Hepatocyte (in vitro differentiated cells): ENCODE measurements at regions not wholly inside any gene's neighbourhood (a gene's known extent, or its start where the extent isn't known, plus 50 kb on each side); places are given as distances from the start of the nearest gene placed in this dataset.

ENCODE experiments used
- DNase-seq: peaks from one replicate; pipeline ENCODE4 v3.0.0-alpha.2; 2016; ENCODE audit warnings: low spot score
- H2AFZ ChIP-seq: fragments of 200-600 bp; sonication (generic); 2 replicates; pipeline ENCODE4 v1.6.0; 2016; ENCODE audit warnings: antibody characterized with exemption, mild to moderate bottlenecking
- H3K27ac ChIP-seq: fragments of 200-600 bp; sonication (generic); 2 replicates; pipeline ENCODE4 v1.5.1; 2016; ENCODE audit warnings: mild to moderate bottlenecking
- H3K27me3 ChIP-seq: fragments of 200-600 bp; sonication (generic); 2 replicates; pipeline ENCODE4 v1.6.1; 2016
- H3K36me3 ChIP-seq: fragments of 200-600 bp; sonication (generic); replicated peaks from 2 replicates; pipeline ENCODE4 v1.5.1; 2016; ENCODE audit warnings: low read depth; ENCODE audit not compliant: insufficient read depth
- H3K4me1 ChIP-seq: fragments of 200-600 bp; sonication (generic); 2 replicates; pipeline ENCODE4 v1.5.1; 2016; ENCODE audit warnings: mild to moderate bottlenecking, moderate library complexity; ENCODE audit not compliant: insufficient read depth
- H3K4me2 ChIP-seq: fragments of 200-600 bp; sonication (generic); 2 replicates; pipeline ENCODE4 v1.6.0; 2016
- H3K4me3 ChIP-seq: fragments of 200-600 bp; sonication (generic); 2 replicates; pipeline ENCODE4 v1.5.1; 2016; ENCODE audit warnings: mild to moderate bottlenecking
- H3K79me2 ChIP-seq: fragments of 200-600 bp; sonication (generic); 2 replicates; pipeline ENCODE4 v1.6.0; 2017; ENCODE audit warnings: mild to moderate bottlenecking
- H3K9me2 ChIP-seq: fragments of 200-600 bp; sonication (generic); replicated peaks from 2 replicates; pipeline ENCODE4 v1.6.0; 2017; ENCODE audit warnings: mild to moderate bottlenecking; ENCODE audit not compliant: insufficient read depth
- H3K9me3 ChIP-seq: fragments of 200-600 bp; sonication (generic); 2 replicates; pipeline ENCODE4 v1.5.1; 2016; ENCODE audit warnings: low read depth, mild to moderate bottlenecking
- H4K20me1 ChIP-seq: fragments of 200-600 bp; sonication (generic); 2 replicates; pipeline ENCODE4 v1.6.0; 2016; ENCODE audit warnings: mild to moderate bottlenecking; ENCODE audit not compliant: insufficient read depth, poor library complexity, severe bottlenecking
- CTCF ChIP-seq: fragments of 200-600 bp; sonication (generic); IDR thresholded peaks from 2 replicates; pipeline ENCODE4 v1.5.1; 2016; ENCODE audit warnings: antibody characterized with exemption, mild to moderate bottlenecking; ENCODE audit not compliant: poor library complexity
- EZH2 ChIP-seq: fragments of 200-600 bp; sonication (generic); IDR thresholded peaks from 2 replicates; pipeline ENCODE4 v1.6.1; 2016; ENCODE audit warnings: antibody characterized with exemption, mild to moderate bottlenecking, borderline replicate concordance
- EZH2phosphoT487 ChIP-seq: fragments of 200-600 bp; sonication (generic); IDR thresholded peaks from one replicate; pipeline ENCODE4 v1.6.1; 2018; ENCODE audit warnings: antibody characterized with exemption, mild to moderate bottlenecking, low read depth, moderate library complexity; ENCODE audit not compliant: unreplicated experiment, severe bottlenecking
- WGBS: methylation state at CpG from one replicate; pipeline ENCODE4 v1.1.6; 2016; ENCODE audit warnings: low lambda C conversion rate; ENCODE audit errors: missing lambda C conversion rate; 5-methylcytosine and 5-hydroxymethylcytosine counted together

GRCh38 chr20:57876163-57876562 is 166.3 kb upstream of the PMEPA1 start:
- Histone ChIP-seq H3K27me3 (peaks cover 7% of the 10 kb centered on the region), H3K4me1 (peaks cover 12% of the 10 kb centered on the region), H2AFZ (no peak overlapping the region), H3K27ac (no peak overlapping the region), H4K20me1 (no peaks in the 10 kb centered on the region), H3K79me2 (no peaks in the 10 kb centered on the region), H3K9me2 (no peaks in the 10 kb centered on the region), H3K4me3 (no peak overlapping the region), H3K36me3 (no peaks in the 10 kb centered on the region), H3K4me2 (no peak overlapping the region), H3K9me3 (no peaks in the 10 kb centered on the region)
- TF ChIP-seq EZH2, result no peak
- no peak for TF ChIP-seq EZH2phosphoT487
- TF ChIP-seq CTCF, result no peak
- no peak for DNase-seq
- 94% methylated on average over 4 of the region's 4 CpGs for WGBS

- Histone ChIP-seq H3K4me1 (no peaks in the 10 kb centered on the region), H4K20me1 (no peaks in the 10 kb centered on the region), H3K27ac (no peak overlapping the region), H3K27me3 (peaks cover 7% of the 10 kb centered on the region), H3K79me2 (no peaks in the 10 kb centered on the region), H3K9me3 (no peaks in the 10 kb centered on the region), H3K36me3 (no peaks in the 10 kb centered on the region), H3K9me2 (no peaks in the 10 kb centered on the region), H3K4me3 (no peak overlapping the region), H2AFZ (no peak overlapping the region), H3K4me2 (no peak overlapping the region)
- TF ChIP-seq EZH2 (no peak), CTCF (no peak), EZH2phosphoT487 (no peak)
- 96% methylated on average over 7 of the region's 7 CpGs for WGBS
- no peak for DNase-seq
Measured at GRCh38 chr20:57874141-57874540, 164.3 kb upstream of the PMEPA1 start.

GRCh38 chr20:57872816-57873409 is 163.1 kb upstream of the PMEPA1 start:
- H3K4me2 ChIP-seq, result no peak overlapping the region

More at GRCh38 chr20:57872816-57873409, 163.1 kb upstream of the PMEPA1 start:
- WGBS, result 95% methylated on average over 4 of the region's 4 CpGs
- H3K4me3 ChIP-seq, result no peak overlapping the region
- H3K4me1 ChIP-seq, result no peaks in the 10 kb centered on the region
- no peaks in the 10 kb centered on the region for H3K36me3 ChIP-seq
- no peaks in the 10 kb centered on the region for H3K79me2 ChIP-seq
- no peaks in the 10 kb centered on the region for H3K9me2 ChIP-seq
- H3K9me3 ChIP-seq, result no peaks in the 10 kb centered on the region
- TF ChIP-seq EZH2 (no peak), CTCF (no peak), EZH2phosphoT487 (no peak)
- H2AFZ ChIP-seq, result no peak overlapping the region
- H4K20me1 ChIP-seq, result no peaks in the 10 kb centered on the region
- peaks cover 8% of the 10 kb centered on the region for H3K27me3 ChIP-seq
- DNase-seq, result no peak
- H3K27ac ChIP-seq, result no peak overlapping the region
